ENCODE measurements at regions not wholly inside any gene's neighbourhood (a gene's known extent, or its start where the extent isn't known, plus 50 kb on each side); places are given as distances from the start of the nearest gene placed in this dataset.

DNA sequence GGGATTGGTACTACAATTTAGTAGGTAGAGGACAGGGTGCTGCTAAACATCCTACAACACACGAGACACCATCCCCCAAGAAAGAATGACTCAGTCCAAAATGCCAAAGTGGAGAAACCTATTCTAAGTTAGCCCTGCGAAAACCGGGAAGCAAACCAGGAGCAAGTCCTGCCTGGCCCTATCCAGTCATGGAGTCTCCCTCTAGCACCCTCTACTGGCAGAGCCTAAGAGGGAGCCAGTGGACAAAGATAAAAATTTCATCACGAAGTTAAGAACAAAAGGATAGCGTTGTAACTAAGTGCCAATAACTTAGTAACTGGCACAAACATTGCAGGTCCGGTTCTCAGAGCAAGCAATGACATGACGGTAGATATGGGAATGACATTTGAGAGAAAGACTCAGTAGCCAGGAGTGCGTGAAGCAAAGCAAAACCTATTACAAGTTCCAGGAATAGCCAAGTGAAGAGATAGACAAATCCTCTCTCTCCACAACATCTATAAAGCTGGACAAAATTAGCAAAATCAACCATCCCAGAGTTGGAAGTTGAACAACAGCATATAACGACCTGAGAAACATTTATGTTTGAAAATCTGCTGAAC is 383.5 kb downstream of the OMA1 start:
- ChIA-PET POLR2A (no interaction called here), CTCF (interaction anchor here (1.2 kb wide), 1 partner anchor 19 kb away, joined by 3 read pairs; no protein-coding TSS in a partner anchor)
- no peaks in the 10 kb centered on the region for H3K27me3 Mint-ChIP-seq
- TF ChIP-seq, protein P1, sequence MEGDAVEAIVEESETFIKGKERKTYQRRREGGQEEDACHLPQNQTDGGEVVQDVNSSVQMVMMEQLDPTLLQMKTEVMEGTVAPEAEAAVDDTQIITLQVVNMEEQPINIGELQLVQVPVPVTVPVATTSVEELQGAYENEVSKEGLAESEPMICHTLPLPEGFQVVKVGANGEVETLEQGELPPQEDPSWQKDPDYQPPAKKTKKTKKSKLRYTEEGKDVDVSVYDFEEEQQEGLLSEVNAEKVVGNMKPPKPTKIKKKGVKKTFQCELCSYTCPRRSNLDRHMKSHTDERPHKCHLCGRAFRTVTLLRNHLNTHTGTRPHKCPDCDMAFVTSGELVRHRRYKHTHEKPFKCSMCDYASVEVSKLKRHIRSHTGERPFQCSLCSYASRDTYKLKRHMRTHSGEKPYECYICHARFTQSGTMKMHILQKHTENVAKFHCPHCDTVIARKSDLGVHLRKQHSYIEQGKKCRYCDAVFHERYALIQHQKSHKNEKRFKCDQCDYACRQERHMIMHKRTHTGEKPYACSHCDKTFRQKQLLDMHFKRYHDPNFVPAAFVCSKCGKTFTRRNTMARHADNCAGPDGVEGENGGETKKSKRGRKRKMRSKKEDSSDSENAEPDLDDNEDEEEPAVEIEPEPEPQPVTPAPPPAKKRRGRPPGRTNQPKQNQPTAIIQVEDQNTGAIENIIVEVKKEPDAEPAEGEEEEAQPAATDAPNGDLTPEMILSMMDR (IDR thresholded peaks at IDR 0.05): no peak
- ATAC-seq (ENCODE audit: low read depth): no peak
- no peak overlapping the region for H3K27ac Mint-ChIP-seq
- H3K4me3 Mint-ChIP-seq: no peak overlapping the region
- H3K9me3 Mint-ChIP-seq: peaks cover 6% of the 10 kb centered on the region
- intact Hi-C loops (cut with micrococcal nuclease): no loop called here
- DNase-seq: no peak
- H3K4me1 Mint-ChIP-seq: no peaks in the 10 kb centered on the region
- no peaks in the 10 kb centered on the region for H3K36me3 Mint-ChIP-seq (ENCODE audit: low read depth)

GRCh38 chr1:58159434-58159830 is 387.1 kb downstream of the OMA1 start:
- Mint-ChIP-seq H3K9me3 (no peaks in the 10 kb centered on the region), H3K27me3 (no peaks in the 10 kb centered on the region), H3K4me1 (peaks cover 3% of the 10 kb centered on the region), H3K4me3 (no peak overlapping the region), H3K27ac (no peak overlapping the region), H3K36me3 (ENCODE audit: low read depth) (no peaks in the 10 kb centered on the region)
- ATAC-seq (ENCODE audit: low read depth) (no peak), DNase-seq (no peak)
- TF ChIP-seq, protein P1 (IDR thresholded peaks at IDR 0.05): no peak
- ChIA-PET CTCF (no interaction called here), POLR2A (no interaction called here)
- intact Hi-C loops (cut with micrococcal nuclease): loop anchor here (5.0 kb wide), 1 partner anchor 62 kb away; no protein-coding TSS in a partner anchor

- Mint-ChIP-seq H3K4me1 (peaks cover 3% of the 10 kb centered on the region), H3K9me3 (no peaks in the 10 kb centered on the region), H3K27ac (no peak overlapping the region), H3K27me3 (no peaks in the 10 kb centered on the region), H3K36me3 (ENCODE audit: low read depth) (no peaks in the 10 kb centered on the region), H3K4me3 (no peak overlapping the region)
- intact Hi-C loops (cut with micrococcal nuclease): loop anchor here (5.0 kb wide), 1 partner anchor 61 kb away; no protein-coding TSS in a partner anchor
- CTCF ChIA-PET: interaction anchor here (1.0 kb wide), 1 partner anchor 16 kb away, joined by 3 read pairs; no protein-coding TSS in a partner anchor
- DNase-seq (no peak), ATAC-seq (ENCODE audit: low read depth) (no peak)
- POLR2A ChIA-PET: no interaction called here
- TF ChIP-seq, protein P1 (IDR thresholded peaks at IDR 0.05): no peak
Observed at GRCh38 chr1:58158506-58159433, 387.8 kb downstream of the OMA1 start.

DNA sequence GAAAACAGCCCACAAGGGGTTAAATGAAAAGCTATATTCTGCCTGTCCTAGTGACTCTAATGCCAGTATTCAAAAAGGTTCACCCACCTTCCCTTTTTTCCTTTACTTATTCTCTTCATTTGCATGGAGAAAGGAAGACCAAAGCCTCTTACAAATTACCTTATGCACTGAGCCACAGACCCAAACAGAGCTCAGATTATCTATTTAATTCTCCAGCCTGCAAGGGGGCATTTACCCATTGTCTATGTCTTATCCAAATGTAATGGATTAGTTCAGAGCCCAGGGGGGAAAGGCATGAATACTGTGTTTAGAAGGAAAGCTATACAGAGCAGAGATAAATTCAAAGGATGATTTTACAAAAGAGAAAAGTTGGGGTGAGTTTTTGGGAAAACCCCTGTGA is 388.5 kb downstream of the OMA1 start:
- Mint-ChIP-seq H3K4me1 (peaks cover 3% of the 10 kb centered on the region), H3K27me3 (no peaks in the 10 kb centered on the region), H3K9me3 (no peaks in the 10 kb centered on the region), H3K4me3 (no peak overlapping the region), H3K36me3 (ENCODE audit: low read depth) (no peaks in the 10 kb centered on the region), H3K27ac (no peak overlapping the region)
- ChIA-PET POLR2A (no interaction called here), CTCF (interaction anchor here (1.0 kb wide), 1 partner anchor 15 kb away, joined by 3 read pairs; no protein-coding TSS in a partner anchor)
- TF ChIP-seq, protein P1 (IDR thresholded peaks at IDR 0.05): no peak
- DNase-seq (no peak), ATAC-seq (ENCODE audit: low read depth) (no peak)
- intact Hi-C loops (cut with micrococcal nuclease): loop anchor here (5.0 kb wide), 1 partner anchor 61 kb away; no protein-coding TSS in a partner anchor

- ATAC-seq (ENCODE audit: low read depth) (no peak), DNase-seq (no peak)
- Mint-ChIP-seq H3K4me1 (peaks cover 3% of the 10 kb centered on the region), H3K27ac (no peak overlapping the region), H3K36me3 (ENCODE audit: low read depth) (no peaks in the 10 kb centered on the region), H3K4me3 (no peak overlapping the region), H3K27me3 (no peaks in the 10 kb centered on the region), H3K9me3 (no peaks in the 10 kb centered on the region)
- ChIA-PET CTCF (interaction anchor here (1.0 kb wide), 1 partner anchor 14 kb away, joined by 3 read pairs; no protein-coding TSS in a partner anchor), POLR2A (no interaction called here)
- intact Hi-C loops (cut with micrococcal nuclease): loop anchor here (5.0 kb wide), 1 partner anchor 60 kb away; no protein-coding TSS in a partner anchor
- TF ChIP-seq, protein P1 (IDR thresholded peaks at IDR 0.05): no peak
Observed at GRCh38 chr1:58157256-58157655, 389.3 kb downstream of the OMA1 start.
